GM13977 (cell line): ENCODE measurements at regions not wholly inside any gene's neighbourhood (a gene's known extent, or its start where the extent isn't known, plus 50 kb on each side); places are given as distances from the start of the nearest gene placed in this dataset.

ENCODE experiments used
- DNase-seq: peaks from one replicate; pipeline ENCODE4 v3.0.0; 2012; ENCODE audit warnings: low spot score
- in situ Hi-C: fragments of 300-500 bp; cut with MboI; formaldehyde crosslinking; loops from one replicate; pipeline ENCODE4 v1.12.0; 2022; ENCODE audit warnings: low sequenced_read_pairs, low pct_unique_long_range_greater_than_20kb, mixed read lengths, inconsistent platforms; ENCODE audit not compliant: unreplicated experiment
- TF ChIP-seq, protein P1 (sequence below): IDR thresholded peaks from 2 replicates; pipeline ENCODE4 v1.5.1; 2012; ENCODE audit warnings: mild to moderate bottlenecking, control low read depth; ENCODE audit not compliant: insufficient read depth; ENCODE audit errors: extremely low read depth, missing control alignments

DNA sequence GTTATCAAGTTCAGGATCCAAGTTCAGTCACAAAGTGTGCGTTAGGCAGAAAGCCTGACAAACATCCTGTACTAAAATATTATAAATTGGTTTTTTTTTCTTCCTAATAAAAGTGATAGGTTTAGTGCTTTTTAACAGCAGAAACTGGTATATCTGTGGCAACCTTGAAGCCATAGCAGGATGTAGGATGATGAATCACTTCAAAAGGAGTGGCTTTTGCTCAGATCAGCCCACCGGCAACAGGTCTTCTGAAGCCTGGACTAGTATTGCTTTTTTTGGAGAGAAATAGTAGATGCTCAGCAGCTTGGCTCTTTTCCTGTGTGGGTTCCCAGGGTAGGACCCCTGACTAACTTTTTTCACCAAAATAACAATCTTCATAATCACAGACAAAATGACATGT, 190.8 kb downstream of the EPM2A start:
- TF ChIP-seq, protein P1, sequence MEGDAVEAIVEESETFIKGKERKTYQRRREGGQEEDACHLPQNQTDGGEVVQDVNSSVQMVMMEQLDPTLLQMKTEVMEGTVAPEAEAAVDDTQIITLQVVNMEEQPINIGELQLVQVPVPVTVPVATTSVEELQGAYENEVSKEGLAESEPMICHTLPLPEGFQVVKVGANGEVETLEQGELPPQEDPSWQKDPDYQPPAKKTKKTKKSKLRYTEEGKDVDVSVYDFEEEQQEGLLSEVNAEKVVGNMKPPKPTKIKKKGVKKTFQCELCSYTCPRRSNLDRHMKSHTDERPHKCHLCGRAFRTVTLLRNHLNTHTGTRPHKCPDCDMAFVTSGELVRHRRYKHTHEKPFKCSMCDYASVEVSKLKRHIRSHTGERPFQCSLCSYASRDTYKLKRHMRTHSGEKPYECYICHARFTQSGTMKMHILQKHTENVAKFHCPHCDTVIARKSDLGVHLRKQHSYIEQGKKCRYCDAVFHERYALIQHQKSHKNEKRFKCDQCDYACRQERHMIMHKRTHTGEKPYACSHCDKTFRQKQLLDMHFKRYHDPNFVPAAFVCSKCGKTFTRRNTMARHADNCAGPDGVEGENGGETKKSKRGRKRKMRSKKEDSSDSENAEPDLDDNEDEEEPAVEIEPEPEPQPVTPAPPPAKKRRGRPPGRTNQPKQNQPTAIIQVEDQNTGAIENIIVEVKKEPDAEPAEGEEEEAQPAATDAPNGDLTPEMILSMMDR = no peak
- in situ Hi-C loops = no loop called here
- no peak for DNase-seq

DNA sequence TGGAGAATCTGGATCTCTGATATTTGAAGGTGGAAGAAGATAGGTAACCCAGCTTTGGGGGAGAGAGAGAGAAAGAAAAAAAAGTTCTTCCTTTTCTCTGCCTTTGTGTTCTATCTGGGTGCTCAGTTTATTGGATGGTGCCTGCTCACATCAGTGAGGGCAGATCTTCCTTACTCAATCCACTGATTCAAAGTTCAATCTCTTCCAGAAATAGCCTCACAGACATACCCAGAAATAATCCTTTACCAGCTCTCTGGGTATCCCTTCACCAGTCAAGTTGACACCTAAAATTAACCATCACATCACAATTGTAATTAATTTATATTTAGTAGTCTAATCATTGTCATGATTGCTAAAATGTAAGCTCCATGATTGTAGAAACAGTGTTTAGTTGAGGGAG, 189.1 kb downstream of the EPM2A start:
- in situ Hi-C loops = no loop called here
- DNase-seq = no peak
- TF ChIP-seq, protein P1 = no peak

DNA sequence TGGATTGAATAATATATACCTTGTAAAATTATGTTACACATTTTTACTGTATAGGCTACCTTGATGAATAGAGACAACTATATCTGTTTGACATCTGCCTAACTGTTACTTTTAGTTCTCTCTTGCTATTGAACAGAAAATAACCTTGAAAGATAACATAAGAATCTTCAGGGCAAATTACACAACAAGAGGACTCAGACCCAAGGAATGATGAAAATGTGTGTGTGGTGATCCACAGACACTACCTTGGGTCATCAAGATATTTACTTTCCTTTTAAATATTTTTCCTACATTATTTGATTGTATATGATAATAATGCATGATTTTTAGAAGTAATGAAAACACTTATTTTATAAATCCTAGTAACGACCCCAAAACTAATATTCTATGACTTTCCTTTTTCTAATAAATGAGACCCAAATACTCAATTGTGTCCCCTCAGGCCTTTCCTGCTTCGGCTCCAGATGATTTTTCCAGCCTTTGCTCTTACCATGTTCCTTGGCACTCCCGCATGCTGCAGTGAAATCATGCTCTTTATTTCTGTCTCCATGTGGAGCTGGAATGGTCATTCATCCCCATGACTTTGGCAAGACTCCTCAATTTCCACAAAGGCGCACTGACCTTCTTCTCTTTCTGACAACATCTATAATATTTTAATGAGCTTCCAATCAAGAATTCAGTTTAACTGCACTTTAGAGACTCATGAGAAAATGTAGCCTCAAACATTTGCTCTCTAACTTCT, 187.6 kb downstream of the EPM2A start:
- DNase-seq = no peak
- in situ Hi-C loops = no loop called here
- TF ChIP-seq, protein P1 = no peak

DNA sequence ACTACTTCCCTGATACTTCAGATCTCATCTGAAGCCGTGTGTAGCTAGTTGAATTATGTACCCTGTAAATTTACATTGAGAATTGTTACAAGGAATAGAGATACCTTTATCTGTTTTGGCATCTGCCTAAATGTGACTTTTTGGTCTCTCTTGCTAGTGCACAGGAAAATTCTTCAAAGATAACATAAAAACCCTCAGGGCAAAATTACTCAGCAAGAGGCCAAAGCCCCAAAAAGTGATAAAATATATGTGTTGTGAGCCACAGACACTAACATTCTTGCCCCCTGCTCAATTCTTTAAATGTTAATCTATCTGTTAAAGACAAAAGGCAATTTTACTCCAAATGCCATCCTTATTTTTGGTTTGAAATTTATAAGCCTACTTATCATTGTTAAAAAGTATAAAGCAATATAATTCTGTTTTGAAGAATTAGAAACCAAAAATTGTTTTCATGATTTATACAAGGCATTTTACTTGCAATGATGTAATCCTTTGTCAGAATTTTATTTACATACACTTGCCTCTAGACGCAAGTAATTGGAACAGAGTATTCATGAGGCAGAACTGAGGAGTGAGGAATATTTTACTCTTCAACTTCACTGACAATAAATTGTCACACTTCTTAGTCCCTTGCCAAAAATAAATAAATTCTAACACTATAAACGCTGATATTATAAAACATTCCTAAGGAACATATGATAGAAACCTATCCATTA, 186.2 kb downstream of the EPM2A start:
- in situ Hi-C loops = no loop called here
- TF ChIP-seq, protein P1 = no peak
- DNase-seq = no peak

DNA sequence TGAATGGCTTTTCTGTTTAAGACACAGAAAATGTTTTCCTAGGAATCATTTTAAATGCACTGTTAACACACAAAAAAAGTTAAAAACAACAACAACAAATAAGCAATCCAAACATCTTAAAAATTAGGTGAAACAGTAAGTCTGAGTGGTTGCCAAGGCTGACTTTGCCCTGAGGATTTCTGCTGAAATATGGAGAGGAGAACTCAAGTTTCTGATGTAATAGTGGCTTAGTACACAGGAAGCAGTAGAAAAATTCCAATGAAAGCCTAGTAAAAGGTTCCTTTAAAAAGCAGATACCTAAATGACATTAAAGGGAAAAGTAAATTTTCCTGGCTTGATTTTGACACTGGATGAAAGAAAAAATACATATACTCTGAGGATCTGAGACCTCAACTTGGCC, 184.2 kb downstream of the EPM2A start:
- TF ChIP-seq, protein P1 = no peak
- in situ Hi-C loops = no loop called here
- no peak for DNase-seq

DNA sequence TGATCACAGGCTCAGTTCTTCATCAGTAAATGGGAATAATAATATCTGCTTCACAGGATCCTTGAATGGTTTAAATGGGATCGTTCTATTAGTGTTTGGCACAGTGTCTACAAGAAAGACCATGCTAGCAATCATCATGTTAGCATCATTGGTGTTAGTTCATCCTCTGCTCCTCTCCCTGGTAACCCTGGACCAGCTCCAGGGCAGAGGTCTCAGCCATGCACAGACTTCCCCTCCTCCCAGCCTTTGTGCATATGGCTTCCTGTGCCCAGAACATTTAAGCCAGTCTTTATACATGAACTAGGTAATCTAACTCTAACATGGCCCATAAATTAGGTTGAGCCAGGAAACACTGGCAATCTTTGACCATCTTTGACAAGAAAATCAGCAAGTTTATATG, 180.2 kb downstream of the EPM2A start:
- no peak for DNase-seq
- in situ Hi-C loops = no loop called here
- TF ChIP-seq, protein P1 = no peak
